Endothelial cell of umbilical vein (primary cell): ENCODE measurements at regions not wholly inside any gene's neighbourhood (a gene's known extent, or its start where the extent isn't known, plus 50 kb on each side); places are given as distances from the start of the nearest gene placed in this dataset.

Source experiments
- BruUV-seq: library from RNA; stranded (reverse); fragments of 400-500 nt; replicated peaks from 2 replicates; lab custom pipeline; 2021; lab: Mats Ljungman, UMichigan
- CTCF ChIA-PET: fragments of 300-600, 350-600 bp; sonication (Branson Sonifier 250); formaldehyde crosslinking; loops from one replicate; lab custom pipeline; 2021; ENCODE audit warnings: antibody characterized with exemption, inconsistent platforms; lab: Charles Lee
- POLR2A ChIA-PET: fragments of 300-600, 350-600 bp; sonication (Branson Sonifier 250); formaldehyde crosslinking; loops from one replicate; lab custom pipeline; 2021; ENCODE audit warnings: antibody characterized with exemption, inconsistent platforms; lab: Charles Lee
- DNase-seq: peaks from one replicate; pipeline ENCODE4 v3.0.0-alpha.2; 2011; ENCODE audit warnings: low read depth, low spot score
- FAIRE-seq: peaks from 2 replicates; lab custom pipeline; 2011; peaks lifted over from hg19 to GRCh38; lab: Jason Lieb, UNC
- H2AFZ ChIP-seq: 2 replicates; pipeline ENCODE4 v1.6.0; 2012; ENCODE audit warnings: low read depth, low read length, control low read depth, inconsistent platforms
- H3K27ac ChIP-seq: 2 replicates; pipeline ENCODE4 v1.5.1; 2011; ENCODE audit warnings: low read depth, mild to moderate bottlenecking, control low read depth, low read length, moderate library complexity; ENCODE audit not compliant: insufficient read depth
- H3K27me3 ChIP-seq, 2 experiments: 2 replicates each; pipeline versions ENCODE4 v1.6.0 to v1.6.1; 2011; ENCODE audit warnings: low read length in 2 of 2, mixed read lengths in 1 of 2; ENCODE audit not compliant: control insufficient read depth in 2 of 2, insufficient read depth in 2 of 2
- H3K36me3 ChIP-seq, 2 experiments: 2 replicates in 1 of 2; 3 replicates in 1 of 2; pipeline ENCODE4 v1.5.1; 2011; ENCODE audit warnings: low read length in 2 of 2, mild to moderate bottlenecking in 1 of 2, moderate library complexity in 1 of 2; ENCODE audit not compliant: control insufficient read depth in 2 of 2, insufficient read depth in 2 of 2; ENCODE audit errors: extremely low read depth in 1 of 2
- H3K4me1 ChIP-seq: 3 replicates; pipeline ENCODE4 v1.5.1; 2011; ENCODE audit warnings: mild to moderate bottlenecking, low read length; ENCODE audit not compliant: control insufficient read depth, insufficient read depth; ENCODE audit errors: extremely low read depth
- H3K4me2 ChIP-seq: 2 replicates; pipeline ENCODE4 v1.6.1; 2011; ENCODE audit warnings: low read length, control low read depth, mixed read lengths; ENCODE audit not compliant: insufficient read depth
- H3K4me3 ChIP-seq, 3 experiments: fragments of 200-600 bp in 1 of 3; sonication (generic), shearing (Covaris generic) in 1 of 3; replicated peaks in 1 of 3; 2 replicates each; pipeline ENCODE4 v1.5.1; 2011 to 2016; ENCODE audit warnings: control low read depth in 3 of 3, low read length in 3 of 3, mild to moderate bottlenecking in 2 of 3, inconsistent platforms in 1 of 3, low read depth in 1 of 3, moderate library complexity in 1 of 3; ENCODE audit not compliant: insufficient read depth in 1 of 3
- H3K79me2 ChIP-seq: 2 replicates; pipeline ENCODE4 v1.6.0; 2012; ENCODE audit warnings: low read length, inconsistent platforms; ENCODE audit not compliant: control insufficient read depth, insufficient read depth
- H3K9ac ChIP-seq: replicated peaks from 2 replicates; pipeline ENCODE3; 2011; ENCODE audit warnings: low read length, control low read depth; ENCODE audit not compliant: insufficient read depth; ENCODE audit errors: extremely low read depth
- H3K9me1 ChIP-seq: replicated peaks from 3 replicates; pipeline ENCODE4 v1.6.0; 2011; ENCODE audit warnings: mild to moderate bottlenecking, low read length; ENCODE audit not compliant: control insufficient read depth, insufficient read depth; ENCODE audit errors: extremely low read depth
- H3K9me3 ChIP-seq: replicated peaks from 2 replicates; pipeline ENCODE4 v1.5.1; 2012; ENCODE audit warnings: low read length, inconsistent platforms; ENCODE audit not compliant: control insufficient read depth, insufficient read depth
- H4K20me1 ChIP-seq: replicated peaks from 2 replicates; pipeline ENCODE3; 2011; ENCODE audit warnings: mild to moderate bottlenecking, low read length; ENCODE audit not compliant: control insufficient read depth, insufficient read depth; ENCODE audit errors: extremely low read depth
- EZH2 ChIP-seq: IDR thresholded peaks from 2 replicates; pipeline ENCODE4 v1.6.1; 2012; ENCODE audit warnings: borderline replicate concordance, low read depth, mild to moderate bottlenecking, moderate library complexity, low read length, inconsistent platforms; ENCODE audit not compliant: severe bottlenecking
- GATA2 ChIP-seq: IDR thresholded peaks from 2 replicates; pipeline ENCODE4 v1.7.0; 2011; ENCODE audit warnings: low read depth, mild to moderate bottlenecking, moderate library complexity, mixed read lengths, low read length; ENCODE audit not compliant: insufficient read length, insufficient read depth
- JUN ChIP-seq: IDR thresholded peaks from 2 replicates; pipeline ENCODE4 v1.6.1; 2011; ENCODE audit warnings: borderline replicate concordance, low read depth; ENCODE audit not compliant: insufficient read length, insufficient read depth
- MYC ChIP-seq: IDR thresholded peaks from one replicate; pipeline ENCODE4 v1.6.1; 2011; ENCODE audit warnings: mild to moderate bottlenecking, low read depth, low read length
- POLR2A ChIP-seq: IDR thresholded peaks from 2 replicates; pipeline ENCODE4 v1.6.1; 2012; ENCODE audit warnings: low read depth, mild to moderate bottlenecking, control low read depth, low read length
- POLR2AphosphoS5 ChIP-seq: IDR thresholded peaks from 2 replicates; pipeline ENCODE4 v1.6.1; 2012; ENCODE audit warnings: low read depth, mild to moderate bottlenecking, control low read depth, low read length, moderate library complexity; ENCODE audit not compliant: insufficient read depth
- dilution Hi-C: fragments of 300-500 bp; cut with MboI; formaldehyde crosslinking; loops from one replicate; pipeline ENCODE4 v1.15.0; 2019; ENCODE audit warnings: low sequenced_read_pairs; ENCODE audit not compliant: extremely low pct_ligation_motif_present
- intact Hi-C: fragments of 100-400 bp; cut with micrococcal nuclease; formaldehyde crosslinking; loops from one replicate; pipeline ENCODE4 v1.10.0; 2022

- no peaks in the 10 kb centered on the region for H3K9me1 ChIP-seq
- H3K27ac ChIP-seq, result no peak overlapping the region
- H2AFZ ChIP-seq, result no peak overlapping the region
- no TSS peak for BruUV-seq
- H3K4me2 ChIP-seq, result no peak overlapping the region
- ChIA-PET CTCF (no interaction called here), POLR2A (no interaction called here)
- intact Hi-C loops, result no loop called here
- H3K36me3 ChIP-seq, result no peaks in the 10 kb centered on the region
- dilution Hi-C loops, result no loop called here
- no peaks in the 10 kb centered on the region for H3K4me1 ChIP-seq
- H3K9ac ChIP-seq, result no peak overlapping the region
- no peak for FAIRE-seq
- no peaks in the 10 kb centered on the region for H3K27me3 ChIP-seq
- TF ChIP-seq POLR2AphosphoS5 (no peak), GATA2 (no peak), JUN (no peak), EZH2 (no peak)
- no peaks in the 10 kb centered on the region for H4K20me1 ChIP-seq
- no peak for DNase-seq
- H3K9me3 ChIP-seq, result peaks cover 7% of the 10 kb centered on the region
- no peak overlapping the region for H3K4me3 ChIP-seq
- H3K79me2 ChIP-seq, result no peaks in the 10 kb centered on the region
These were observed 456.3 kb upstream of the MYT1L start for GRCh38 chr2:2787301-2787907.

GRCh38 chr2:2782007-2782406 lies 450.9 kb upstream of the MYT1L start:
- H2AFZ ChIP-seq, result no peak overlapping the region
- no peak overlapping the region for H3K4me2 ChIP-seq
- H3K4me1 ChIP-seq, result no peaks in the 10 kb centered on the region
- ChIA-PET CTCF (no interaction called here), POLR2A (no interaction called here)
- no peak overlapping the region for H3K27ac ChIP-seq
- no peak for FAIRE-seq
- no peaks in the 10 kb centered on the region for H3K79me2 ChIP-seq
- DNase-seq, result no peak
- intact Hi-C loops, result no loop called here
- BruUV-seq, result no TSS peak
- dilution Hi-C loops, result no loop called here
- no peak for TF ChIP-seq POLR2A
- TF ChIP-seq MYC, result no peak
- TF ChIP-seq EZH2, result no peak
- no peak for TF ChIP-seq POLR2AphosphoS5
- no peaks in the 10 kb centered on the region for H4K20me1 ChIP-seq
- peaks cover 12% of the 10 kb centered on the region for H3K9me3 ChIP-seq
- H3K9ac ChIP-seq, result no peak overlapping the region
- no peaks in the 10 kb centered on the region for H3K27me3 ChIP-seq
- H3K36me3 ChIP-seq, result no peaks in the 10 kb centered on the region
- no peaks in the 10 kb centered on the region for H3K9me1 ChIP-seq
- H3K4me3 ChIP-seq, result no peak overlapping the region
